Motor neuron (in vitro differentiated cells): ENCODE measurements at regions not wholly inside any gene's neighbourhood (a gene's known extent, or its start where the extent isn't known, plus 50 kb on each side); places are given as distances from the start of the nearest gene placed in this dataset.

ENCODE experiments used
- ATAC-seq, 8 experiments: fragments of 200-7000 bp; cut with Tn5 transposase; replicated peaks in 6 of 8; 2 replicates each; pipeline ENCODE4 v1.8.0; 2021; ENCODE audit warnings: mild to moderate bottlenecking in 8 of 8, moderate library complexity in 8 of 8
- H3K27ac ChIP-seq, 2 donors: fragments of 250-450 bp; sonication (Bioruptor Pico); 2 replicates each; pipeline ENCODE4 v1.9.0; 2021; ENCODE audit warnings: antibody characterized with exemption in 2 of 2, mild to moderate bottlenecking in 2 of 2, moderate library complexity in 1 of 2
- H3K4me1 ChIP-seq, 2 donors: fragments of 250-450 bp; sonication (Bioruptor Pico); replicated peaks in 1 of 2; 2 replicates each; pipeline ENCODE4 v1.6.1; 2021; ENCODE audit warnings: antibody characterized with exemption in 2 of 2, mild to moderate bottlenecking in 2 of 2, moderate library complexity in 1 of 2
- H3K4me3 ChIP-seq, 5 donors: fragments of 250-450 bp; sonication (Bioruptor Pico); 2 replicates each; pipeline ENCODE4 v1.9.0; 2021; ENCODE audit warnings: antibody characterized with exemption in 5 of 5, mild to moderate bottlenecking in 5 of 5, moderate library complexity in 4 of 5
- WGBS, 10 experiments: fragments of 450-650 bp; shearing (Covaris generic); methylation state at CpG; one replicate each; pipeline ENCODE4 v1.0.0; 2022; 5-methylcytosine and 5-hydroxymethylcytosine counted together
- in situ Hi-C, 9 experiments: fragments of 400-800 bp; cut with MboI; loops; one replicate each; pipeline ENCODE4 v1.15.0; 2021; ENCODE audit warnings: low sequenced_read_pairs in 9 of 9, low pct_unique_long_range_greater_than_20kb in 2 of 9; ENCODE audit not compliant: unreplicated experiment in 9 of 9

GRCh38 chr6:74939721-74940620, 265.9 kb downstream of the COL12A1 start:
- ATAC-seq, result no peak
- no peak overlapping the region for H3K4me3 ChIP-seq
- WGBS, 10 experiments, result 33 to 84% (median 64%) methylated on average over 2 to 4 of the region's 4 CpGs
- in situ Hi-C loops, result no loop called here
- H3K27ac ChIP-seq, result no peak overlapping the region
- H3K4me1 ChIP-seq, result no peaks in the 10 kb centered on the region

- no peak overlapping the region for H3K4me3 ChIP-seq
- WGBS, 10 experiments, result 29 to 100% (median 86%) methylated on average over 1 to 2 of the region's 2 CpGs; no CpG with 5 or more reads in 1 of the 10 experiments
- ATAC-seq, result no peak
- H3K4me1 ChIP-seq, result no peaks in the 10 kb centered on the region
- in situ Hi-C loops, result no loop called here
- H3K27ac ChIP-seq, result no peak overlapping the region
These were observed 266.6 kb downstream of the COL12A1 start for GRCh38 chr6:74939151-74939708.

GRCh38 chr6:74937936-74938335, 267.9 kb downstream of the COL12A1 start:
- H3K4me3 ChIP-seq, result no peak overlapping the region
- no peak overlapping the region for H3K27ac ChIP-seq
- H3K4me1 ChIP-seq, result no peaks in the 10 kb centered on the region
- in situ Hi-C loops, result no loop called here
- no peak for ATAC-seq

- H3K4me1 ChIP-seq, result no peaks in the 10 kb centered on the region
- H3K4me3 ChIP-seq, result no peak overlapping the region
- in situ Hi-C loops, result no loop called here
- ATAC-seq, result no peak
- H3K27ac ChIP-seq, result no peak overlapping the region
- 0 to 100% (median 79%) methylated on average over 1 of the region's 1 CpG for WGBS, 10 experiments
These were observed 269.0 kb downstream of the COL12A1 start for GRCh38 chr6:74936886-74937285.

- no peak overlapping the region for H3K4me3 ChIP-seq
- peak in 5 of 8 experiments; percentile 42 to 72 (median 65) for ATAC-seq
- H3K4me1 ChIP-seq, result no peaks in the 10 kb centered on the region
- no peak overlapping the region for H3K27ac ChIP-seq
- 53 to 100% (median 81%) methylated on average over 1 to 4 of the region's 4 CpGs; no CpG with 5 or more reads in 1 of the 10 experiments for WGBS, 10 experiments
- in situ Hi-C loops, result no loop called here
These were observed 273.5 kb downstream of the COL12A1 start for GRCh38 chr6:74932232-74932888.

GRCh38 chr6:74931558-74931957, 274.3 kb downstream of the COL12A1 start:
- in situ Hi-C loops, result no loop called here
- ATAC-seq, result peak in 3 of 8 experiments; percentile 45 to 94 (median 93)
- Histone ChIP-seq H3K27ac (no peak overlapping the region), H3K4me3 (no peak overlapping the region), H3K4me1 (no peaks in the 10 kb centered on the region)
- whole genome bisulfite sequencing, 10 experiments, result 0 to 88% (median 36%) methylated on average over 1 of the region's 1 CpG; no CpG with 5 or more reads in 2 of the 10 experiments

- no peaks in the 10 kb centered on the region for H3K4me1 ChIP-seq
- no peak for ATAC-seq
- in situ Hi-C loops, result no loop called here
- H3K4me3 ChIP-seq, result no peak overlapping the region
- WGBS, 10 experiments, result 38 to 83% (median 67%) methylated on average over 1 to 4 of the region's 4 CpGs; no CpG with 5 or more reads in 1 of the 10 experiments
- no peak overlapping the region for H3K27ac ChIP-seq
These were observed 277.6 kb downstream of the COL12A1 start for GRCh38 chr6:74928203-74928602.

- WGBS, 10 experiments, result 66 to 100% (median 84%) methylated on average over 1 to 3 of the region's 3 CpGs
- no peaks in the 10 kb centered on the region for H3K4me1 ChIP-seq
- ATAC-seq, result no peak
- no peak overlapping the region for H3K27ac ChIP-seq
- no peak overlapping the region for H3K4me3 ChIP-seq
- in situ Hi-C loops, result no loop called here
These were observed 278.6 kb downstream of the COL12A1 start for GRCh38 chr6:74927299-74927698.

- H3K4me1 ChIP-seq, result no peaks in the 10 kb centered on the region
These were observed 280.2 kb downstream of the COL12A1 start for GRCh38 chr6:74925683-74926082.

GRCh38 chr6:74914888-74915287, 291.0 kb downstream of the COL12A1 start:
- no peak overlapping the region for H3K4me3 ChIP-seq
- H3K27ac ChIP-seq, result no peak overlapping the region
- ATAC-seq, result no peak
- in situ Hi-C loops, result no loop called here
- 57 to 100% (median 86%) methylated on average over 1 to 3 of the region's 3 CpGs for WGBS, 10 experiments
- no peaks in the 10 kb centered on the region for H3K4me1 ChIP-seq

More at GRCh38 chr6:74925683-74926082, 280.2 kb downstream of the COL12A1 start:
- ATAC-seq, result no peak
- 80 to 100% (median 92%) methylated on average over 1 to 2 of the region's 5 CpGs; no CpG with 5 or more reads in 4 of the 10 experiments for WGBS, 10 experiments
- Histone ChIP-seq H3K27ac (no peak overlapping the region), H3K4me3 (no peak overlapping the region)
- in situ Hi-C loops, result no loop called here

- Histone ChIP-seq H3K4me3 (no peak overlapping the region), H3K27ac (no peak overlapping the region), H3K4me1 (no peaks in the 10 kb centered on the region)
- in situ Hi-C loops, result no loop called here
- 0 to 100% (median 71%) methylated on average over 1 to 3 of the region's 3 CpGs; no CpG with 5 or more reads in 3 of the 10 experiments for WGBS, 10 experiments
- no peak for ATAC-seq
These were observed 293.6 kb downstream of the COL12A1 start for GRCh38 chr6:74912234-74912633.

GRCh38 chr6:74902846-74903245, 303.0 kb downstream of the COL12A1 start:
- no peak for ATAC-seq
- Histone ChIP-seq H3K4me1 (no peaks in the 10 kb centered on the region), H3K4me3 (no peak overlapping the region), H3K27ac (no peak overlapping the region)
- WGBS, 10 experiments, result 14 to 100% (median 81%) methylated on average over 1 to 2 of the region's 2 CpGs; no CpG with 5 or more reads in 2 of the 10 experiments
- in situ Hi-C loops, result no loop called here

- in situ Hi-C loops, result no loop called here
- no peak overlapping the region for H3K27ac ChIP-seq
- WGBS, 10 experiments, result 11 to 100% (median 78%) methylated on average over 1 of the region's 1 CpG; no CpG with 5 or more reads in 3 of the 10 experiments
- no peak for ATAC-seq
- H3K4me1 ChIP-seq, result no peaks in the 10 kb centered on the region
- no peak overlapping the region for H3K4me3 ChIP-seq
These were observed 303.8 kb downstream of the COL12A1 start for GRCh38 chr6:74902089-74902488.
